GM12878 (cell line): ENCODE measurements at regions not wholly inside any gene's neighbourhood (a gene's known extent, or its start where the extent isn't known, plus 50 kb on each side); places are given as distances from the start of the nearest gene placed in this dataset.

Experiments used
- ATAC-seq: fragments of 200-7000 bp; cut with Tn5 transposase; 3 replicates; pipeline ENCODE4 v1.9.1; 2020; ENCODE audit warnings: mild to moderate bottlenecking, moderate library complexity
- BruUV-seq: library from RNA; stranded (reverse); fragments of 400-500 nt; replicated peaks from 2 replicates; lab custom pipeline; 2021; lab: Mats Ljungman, UMichigan
- CTCF ChIA-PET: fragments of 300-600 bp; sonication (Branson Sonifier 250); formaldehyde crosslinking; extraction: SDS; loops from one replicate; lab custom pipeline; 2021; ENCODE audit warnings: inconsistent platforms; lab: Yijun Ruan, JAX
- POLR2A ChIA-PET: fragments of 350-600 bp; formaldehyde crosslinking; extraction: SDS; loops from one replicate; lab custom pipeline; 2021; ENCODE audit warnings: inconsistent platforms; lab: Charles Lee
- RAD21 ChIA-PET: fragments of 300-600 bp; sonication (Branson Sonifier 250); formaldehyde crosslinking; loops from one replicate; lab custom pipeline; 2023; ENCODE audit warnings: antibody characterized with exemption; ENCODE audit not compliant: unreplicated experiment; lab: Charles Lee
- SMC1A ChIA-PET: fragments of 300-600 bp; sonication (Branson Sonifier 250); formaldehyde crosslinking; loops from one replicate; lab custom pipeline; 2023; ENCODE audit not compliant: unreplicated experiment, uncharacterized antibody; lab: Charles Lee
- DNase-seq: peaks from one replicate; pipeline ENCODE4 v3.0.0-alpha.2; 2011; ENCODE audit warnings: low read depth, low spot score
- FAIRE-seq: peaks from 3 replicates; lab custom pipeline; 2011; peaks lifted over from hg19 to GRCh38; lab: Jason Lieb, UNC
- H2AFZ ChIP-seq: 2 replicates; pipeline ENCODE4 v1.6.0; 2011; ENCODE audit warnings: low read depth, low read length, control low read depth; ENCODE audit not compliant: control insufficient read depth
- H3K27ac ChIP-seq: 2 replicates; pipeline ENCODE4 v1.5.1; 2011; ENCODE audit warnings: control low read depth; ENCODE audit not compliant: control insufficient read depth, insufficient read depth
- H3K27me3 ChIP-seq, 2 experiments: replicated peaks in 1 of 2; 2 replicates each; pipeline versions ENCODE4 v1.6.0 to v1.6.1; 2011; ENCODE audit warnings: low read length in 1 of 2; ENCODE audit not compliant: control insufficient read depth in 2 of 2, insufficient read depth in 2 of 2
- H3K36me3 ChIP-seq, 2 experiments: 2 replicates each; pipeline ENCODE4 v1.5.1; 2011; ENCODE audit warnings: low read length in 1 of 2; ENCODE audit not compliant: control insufficient read depth in 2 of 2, insufficient read depth in 2 of 2
- H3K4me1 ChIP-seq: 2 replicates; pipeline ENCODE4 v1.6.1; 2011; ENCODE audit warnings: mild to moderate bottlenecking, low read length, moderate library complexity, mixed read lengths; ENCODE audit not compliant: control insufficient read depth, insufficient read depth
- H3K4me2 ChIP-seq: 2 replicates; pipeline ENCODE4 v1.6.0; 2011; ENCODE audit warnings: control low read depth; ENCODE audit not compliant: control insufficient read depth, insufficient read depth
- H3K4me3 ChIP-seq: fragments of 200-600 bp; sonication (generic); 2 replicates; pipeline ENCODE4 v1.5.1; 2016
- H3K79me2 ChIP-seq: 2 replicates; pipeline ENCODE4 v1.6.0; 2011; ENCODE audit warnings: low read length; ENCODE audit not compliant: control insufficient read depth, insufficient read depth
- H3K9ac ChIP-seq: 2 replicates; pipeline ENCODE4 v1.8.0; 2011; ENCODE audit warnings: low read length, control low read depth, mixed read lengths; ENCODE audit not compliant: control insufficient read depth, insufficient read depth
- H3K9me3 ChIP-seq: replicated peaks from 3 replicates; pipeline ENCODE4 v1.5.1; 2011; ENCODE audit warnings: mild to moderate bottlenecking, low read length; ENCODE audit not compliant: control insufficient read depth, insufficient read depth
- H4K20me1 ChIP-seq: 2 replicates; pipeline ENCODE4 v1.6.0; 2011; ENCODE audit not compliant: control insufficient read depth, insufficient read depth
- CBX3 ChIP-seq: fragments of 200-600 bp; sonication (generic); IDR thresholded peaks from 2 replicates; pipeline ENCODE4 v1.6.1; 2016; ENCODE audit warnings: low read depth, borderline replicate concordance
- CEBPB ChIP-seq, 2 experiments: fragments of 150-350 bp in 1 of 2; IDR thresholded peaks; 2 replicates each; pipeline ENCODE4 v1.6.1; 2012 to 2014; ENCODE audit warnings: low read depth in 2 of 2, low read length in 2 of 2, borderline replicate concordance in 1 of 2, inconsistent platforms in 1 of 2
- HCFC1 ChIP-seq: fragments of 150-350 bp; IDR thresholded peaks from 2 replicates; pipeline ENCODE4 v1.6.1; 2014; ENCODE audit warnings: low read length
- NR2C1 ChIP-seq: fragments of 450-650 bp; IDR thresholded peaks from 2 replicates; pipeline ENCODE4 v1.6.1; 2017; ENCODE audit warnings: antibody characterized with exemption, mild to moderate bottlenecking, moderate library complexity
- NR2C2 ChIP-seq: IDR thresholded peaks from 2 replicates; pipeline ENCODE4 v1.6.1; 2011; ENCODE audit warnings: borderline replicate concordance, low read depth; ENCODE audit not compliant: control insufficient read depth, insufficient read length
- NR2F1 ChIP-seq: fragments of 450-650 bp; conservative IDR thresholded peaks from 2 replicates; pipeline ENCODE4 v1.6.1; 2017; ENCODE audit warnings: mild to moderate bottlenecking
- SMC3 ChIP-seq: IDR thresholded peaks from 2 replicates; pipeline ENCODE4 v1.6.1; 2011; ENCODE audit warnings: low read length, improper control_type of control experiment, borderline replicate concordance
- WGBS: methylation state at CpG from one replicate; pipeline ENCODE4 v1.1.6; 2016; ENCODE audit warnings: low lambda C conversion rate; ENCODE audit not compliant: insufficient replicate concordance, insufficient coverage; ENCODE audit errors: missing lambda C conversion rate; 5-methylcytosine and 5-hydroxymethylcytosine counted together
- in situ Hi-C: fragments of 300-500 bp; cut with MboI; formaldehyde crosslinking; loops from 9 replicates; pipeline ENCODE4 v1.14.3; 2018; ENCODE audit warnings: mixed read lengths
- intact Hi-C: fragments of 100-400 bp; cut with micrococcal nuclease; formaldehyde crosslinking; loops from one replicate; pipeline ENCODE4 v1.14.2; 2022; ENCODE audit not compliant: unreplicated experiment
- TF ChIP-seq, protein P1 (sequence below): fragments of 450-650 bp; IDR thresholded peaks from 2 replicates; pipeline ENCODE4 v1.6.1; 2017; ENCODE audit warnings: mild to moderate bottlenecking, low read depth, inconsistent platforms; ENCODE audit not compliant: poor library complexity, severe bottlenecking

- H3K27me3 ChIP-seq = no peaks in the 10 kb centered on the region
- ChIA-PET CTCF (no interaction called here), SMC1A (interaction anchor here (0.6 to 1.3 kb wide), 3 partner anchors 9 to 84 kb away, joined by 3 read pairs; no protein-coding TSS in a partner anchor), POLR2A (no interaction called here), RAD21 (interaction anchor here (0.7 kb wide), 1 partner anchor 51 kb away, joined by 4 read pairs; no protein-coding TSS in a partner anchor)
- no peaks in the 10 kb centered on the region for H3K36me3 ChIP-seq
- intact Hi-C loops (no loop called here), in situ Hi-C loops (no loop called here)
- H3K4me3 ChIP-seq = no peak overlapping the region
- H3K4me1 ChIP-seq = peaks cover 19% of the 10 kb centered on the region
- TF ChIP-seq, protein P1, sequence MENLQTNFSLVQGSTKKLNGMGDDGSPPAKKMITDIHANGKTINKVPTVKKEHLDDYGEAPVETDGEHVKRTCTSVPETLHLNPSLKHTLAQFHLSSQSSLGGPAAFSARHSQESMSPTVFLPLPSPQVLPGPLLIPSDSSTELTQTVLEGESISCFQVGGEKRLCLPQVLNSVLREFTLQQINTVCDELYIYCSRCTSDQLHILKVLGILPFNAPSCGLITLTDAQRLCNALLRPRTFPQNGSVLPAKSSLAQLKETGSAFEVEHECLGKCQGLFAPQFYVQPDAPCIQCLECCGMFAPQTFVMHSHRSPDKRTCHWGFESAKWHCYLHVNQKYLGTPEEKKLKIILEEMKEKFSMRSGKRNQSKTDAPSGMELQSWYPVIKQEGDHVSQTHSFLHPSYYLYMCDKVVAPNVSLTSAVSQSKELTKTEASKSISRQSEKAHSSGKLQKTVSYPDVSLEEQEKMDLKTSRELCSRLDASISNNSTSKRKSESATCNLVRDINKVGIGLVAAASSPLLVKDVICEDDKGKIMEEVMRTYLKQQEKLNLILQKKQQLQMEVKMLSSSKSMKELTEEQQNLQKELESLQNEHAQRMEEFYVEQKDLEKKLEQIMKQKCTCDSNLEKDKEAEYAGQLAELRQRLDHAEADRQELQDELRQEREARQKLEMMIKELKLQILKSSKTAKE = no peak
- TF ChIP-seq NR2C1 (no peak), NR2C2 (no peak), HCFC1 (no peak), CBX3 (no peak), SMC3 (no peak), CEBPB (IDR thresholded peaks at IDR 0.05; ENCODE audit: borderline replicate concordance in 1 of 2, low read depth in 2 of 2, low read length in 2 of 2) (no peak), NR2F1 (no peak)
- 96% methylated on average over 9 of the region's 10 CpGs for WGBS
- H3K9me3 ChIP-seq = no peaks in the 10 kb centered on the region
- DNase-seq (no peak), FAIRE-seq (no peak), ATAC-seq (no peak)
- no peak overlapping the region for H2AFZ ChIP-seq
- no peak overlapping the region for H3K4me2 ChIP-seq
- peaks cover 36% of the 10 kb centered on the region for H3K79me2 ChIP-seq
- H3K27ac ChIP-seq = no peak overlapping the region
- H3K9ac ChIP-seq = no peak overlapping the region
- no TSS peak for BruUV-seq
- no peaks in the 10 kb centered on the region for H4K20me1 ChIP-seq
These were observed 157.8 kb upstream of the GRK3 start for GRCh38 chr22:25406510-25407210.
